ENCODE measurements at regions not wholly inside any gene's neighbourhood (a gene's known extent, or its start where the extent isn't known, plus 50 kb on each side); places are given as distances from the start of the nearest gene placed in this dataset.
A peak's percentile ranks its signal among the peaks of the same experiment; 100 is the strongest.

GRCh38 chr4:175380841-175381240 lies 431.2 kb downstream of the GPM6A start:
- DNase-seq, result no peak

- DNase-seq, result no peak
These were observed 426.3 kb downstream of the GPM6A start for GRCh38 chr4:175385797-175386196.

- DNase-seq, result no peak
These were observed 425.1 kb downstream of the GPM6A start for GRCh38 chr4:175386776-175387507.

GRCh38 chr4:175394208-175394607 lies 417.9 kb downstream of the GPM6A start:
- DNase-seq, result no peak

- DNase-seq, result no peak
These were observed 406.1 kb downstream of the GPM6A start for GRCh38 chr4:175405961-175406360.

- DNase-seq, result no peak
These were observed 404.1 kb downstream of the GPM6A start for GRCh38 chr4:175407926-175408325.

- DNase-seq, result no peak
These were observed 400.8 kb downstream of the GPM6A start for GRCh38 chr4:175411251-175411650.

GRCh38 chr4:175412161-175412560 lies 399.9 kb downstream of the GPM6A start:
- no peak for DNase-seq

- DNase-seq, result no peak
These were observed 399.3 kb downstream of the GPM6A start for GRCh38 chr4:175412746-175413145.

GRCh38 chr4:175413561-175413960 lies 398.5 kb downstream of the GPM6A start:
- DNase-seq, result no peak

- DNase-seq, result no peak
These were observed 397.5 kb downstream of the GPM6A start for GRCh38 chr4:175414602-175415001.

- no peak for DNase-seq
These were observed 393.5 kb downstream of the GPM6A start for GRCh38 chr4:175418516-175418915.

GRCh38 chr4:175419236-175419718 lies 392.8 kb downstream of the GPM6A start:
- DNase-seq, result no peak

GRCh38 chr4:175421506-175421905 lies 390.6 kb downstream of the GPM6A start:
- no peak for DNase-seq

GRCh38 chr4:175422331-175422730 lies 389.7 kb downstream of the GPM6A start:
- no peak for DNase-seq

- DNase-seq, result no peak
These were observed 388.0 kb downstream of the GPM6A start for GRCh38 chr4:175424111-175424510.

GRCh38 chr4:175427751-175428150 lies 384.3 kb downstream of the GPM6A start:
- DNase-seq, result no peak

- DNase-seq, result no peak
These were observed 380.4 kb downstream of the GPM6A start for GRCh38 chr4:175431694-175432093.

- DNase-seq, result peak; percentile 68
These were observed 376.7 kb downstream of the GPM6A start for GRCh38 chr4:175435381-175435783.

- DNase-seq, result no peak
These were observed 375.9 kb downstream of the GPM6A start for GRCh38 chr4:175436196-175436595.

- no peak for DNase-seq
These were observed 371.3 kb downstream of the GPM6A start for GRCh38 chr4:175440786-175441185.

- no peak for DNase-seq
These were observed 370.8 kb downstream of the GPM6A start for GRCh38 chr4:175441256-175441655.

- DNase-seq, result no peak
These were observed 368.5 kb downstream of the GPM6A start for GRCh38 chr4:175443547-175443946.

GRCh38 chr4:175444512-175444911 lies 367.6 kb downstream of the GPM6A start:
- DNase-seq, result no peak

- DNase-seq, result no peak
These were observed 365.0 kb downstream of the GPM6A start for GRCh38 chr4:175447016-175447415.

All from NCI-H2029 treated with DMSO at 0.1 percent for 48 hours (cell line).